D721Med (cell line): ENCODE measurements at regions not wholly inside any gene's neighbourhood (a gene's known extent, or its start where the extent isn't known, plus 50 kb on each side); places are given as distances from the start of the nearest gene placed in this dataset.

Experiments used
- DNase-seq: peaks from one replicate; pipeline ENCODE4 v3.0.0; 2011; ENCODE audit warnings: low spot score; ENCODE audit not compliant: insufficient read length
- FAIRE-seq: peaks from 2 replicates; lab custom pipeline; 2011; peaks lifted over from hg19 to GRCh38; lab: Jason Lieb, UNC
- TF ChIP-seq, protein P1 (sequence below): IDR thresholded peaks from 2 replicates; pipeline ENCODE4 v1.5.1; 2012; ENCODE audit warnings: mild to moderate bottlenecking, control low read depth; ENCODE audit not compliant: insufficient read depth; ENCODE audit errors: missing control alignments

DNA sequence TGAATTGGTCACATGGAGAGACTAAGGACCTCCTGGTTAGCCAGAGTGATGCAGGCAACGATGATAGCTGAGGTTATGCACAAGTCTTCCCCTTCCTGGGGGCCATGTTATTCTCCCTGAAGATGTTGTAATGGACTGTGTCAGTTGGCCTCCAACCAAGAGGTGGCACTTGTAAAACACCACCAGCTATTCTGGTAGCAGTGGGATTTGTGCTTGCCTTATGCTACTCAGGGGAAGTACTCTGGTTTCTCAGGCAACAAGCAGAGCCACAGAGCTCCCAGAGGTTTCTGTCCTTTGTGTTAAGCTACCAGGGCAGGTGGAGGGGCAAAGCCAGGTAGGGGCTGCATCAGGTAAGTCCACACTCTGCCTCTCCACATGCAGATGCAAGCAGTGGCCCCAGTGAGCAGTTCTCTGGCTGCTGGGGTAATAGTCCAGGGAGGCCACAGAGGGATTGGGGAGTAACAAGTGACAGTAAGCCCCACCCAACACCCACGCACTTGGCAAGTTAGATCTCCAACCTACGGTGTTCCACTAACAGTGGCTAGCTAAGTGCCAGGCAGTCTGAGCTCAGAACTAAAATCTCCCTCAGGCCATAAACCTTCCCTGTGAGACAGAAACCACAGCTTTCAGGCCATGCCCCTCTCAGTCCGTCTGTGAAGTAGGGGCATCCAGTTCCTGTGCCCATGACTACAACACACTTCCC, 99.7 kb downstream of the RND3 start:
- FAIRE-seq = no peak
- TF ChIP-seq, protein P1, sequence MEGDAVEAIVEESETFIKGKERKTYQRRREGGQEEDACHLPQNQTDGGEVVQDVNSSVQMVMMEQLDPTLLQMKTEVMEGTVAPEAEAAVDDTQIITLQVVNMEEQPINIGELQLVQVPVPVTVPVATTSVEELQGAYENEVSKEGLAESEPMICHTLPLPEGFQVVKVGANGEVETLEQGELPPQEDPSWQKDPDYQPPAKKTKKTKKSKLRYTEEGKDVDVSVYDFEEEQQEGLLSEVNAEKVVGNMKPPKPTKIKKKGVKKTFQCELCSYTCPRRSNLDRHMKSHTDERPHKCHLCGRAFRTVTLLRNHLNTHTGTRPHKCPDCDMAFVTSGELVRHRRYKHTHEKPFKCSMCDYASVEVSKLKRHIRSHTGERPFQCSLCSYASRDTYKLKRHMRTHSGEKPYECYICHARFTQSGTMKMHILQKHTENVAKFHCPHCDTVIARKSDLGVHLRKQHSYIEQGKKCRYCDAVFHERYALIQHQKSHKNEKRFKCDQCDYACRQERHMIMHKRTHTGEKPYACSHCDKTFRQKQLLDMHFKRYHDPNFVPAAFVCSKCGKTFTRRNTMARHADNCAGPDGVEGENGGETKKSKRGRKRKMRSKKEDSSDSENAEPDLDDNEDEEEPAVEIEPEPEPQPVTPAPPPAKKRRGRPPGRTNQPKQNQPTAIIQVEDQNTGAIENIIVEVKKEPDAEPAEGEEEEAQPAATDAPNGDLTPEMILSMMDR = no peak
- DNase-seq = no peak

DNA sequence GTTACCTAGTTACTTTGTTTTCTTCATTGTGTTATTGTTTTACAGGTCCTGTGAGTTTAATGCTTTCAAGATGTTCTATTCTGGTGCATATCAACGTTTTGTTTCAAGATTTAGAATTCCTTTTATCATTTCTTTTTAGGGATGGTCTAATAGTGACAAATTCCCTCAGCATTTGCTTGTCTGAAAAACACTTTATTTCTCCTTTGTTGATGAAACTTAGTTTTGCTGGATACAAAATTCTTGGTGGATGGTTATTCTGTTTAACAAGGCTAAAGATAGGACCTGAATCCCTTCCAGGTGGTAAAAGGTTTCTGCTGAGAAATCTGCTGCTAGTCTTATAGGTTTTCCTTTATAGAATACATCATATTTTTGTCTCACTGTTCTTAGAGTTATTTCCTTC, 102.3 kb downstream of the RND3 start:
- FAIRE-seq = no peak
- no peak for DNase-seq
- TF ChIP-seq, protein P1 = no peak

DNA sequence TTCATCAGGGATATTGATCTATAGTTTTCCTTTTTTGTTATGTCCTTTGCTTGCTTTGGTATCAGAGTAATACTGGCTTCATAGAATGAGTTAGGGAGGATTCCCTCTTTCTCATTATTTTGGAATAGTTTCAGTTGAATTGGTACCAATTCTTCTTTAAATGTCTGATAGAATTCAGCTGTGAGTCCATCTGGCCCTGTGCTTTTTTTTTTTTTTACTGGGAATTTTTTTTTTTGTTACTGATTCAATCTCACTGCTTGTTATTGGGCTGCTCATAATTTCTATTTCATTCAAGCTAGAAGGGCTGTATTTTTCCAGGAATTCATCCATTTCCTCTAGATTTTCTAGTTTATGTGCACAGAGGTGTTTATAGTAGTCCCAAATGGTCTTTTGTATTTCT, 103.9 kb downstream of the RND3 start:
- FAIRE-seq (no peak), DNase-seq (no peak)
- TF ChIP-seq, protein P1 = no peak

DNA sequence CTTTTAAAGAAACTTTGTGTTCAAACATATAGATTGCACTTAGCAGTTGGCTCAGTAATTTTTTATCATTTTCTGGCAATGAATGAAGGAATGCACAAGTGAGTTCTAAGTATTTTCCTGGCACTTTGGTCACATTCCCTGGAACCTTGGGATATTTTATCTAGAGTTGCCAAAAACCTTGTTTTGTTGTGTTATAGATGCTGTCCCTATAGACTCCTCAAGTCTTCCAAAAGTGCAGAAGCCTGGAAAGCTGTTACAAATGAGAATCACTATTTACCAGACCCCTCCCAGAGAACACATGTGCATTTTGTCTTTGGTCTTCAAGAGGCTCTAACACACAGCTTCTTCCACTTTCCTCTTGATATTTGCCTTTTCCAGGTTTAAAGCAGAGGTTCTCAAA, 108.3 kb downstream of the RND3 start:
- FAIRE-seq (no peak), DNase-seq (no peak)
- TF ChIP-seq, protein P1 = no peak

DNA sequence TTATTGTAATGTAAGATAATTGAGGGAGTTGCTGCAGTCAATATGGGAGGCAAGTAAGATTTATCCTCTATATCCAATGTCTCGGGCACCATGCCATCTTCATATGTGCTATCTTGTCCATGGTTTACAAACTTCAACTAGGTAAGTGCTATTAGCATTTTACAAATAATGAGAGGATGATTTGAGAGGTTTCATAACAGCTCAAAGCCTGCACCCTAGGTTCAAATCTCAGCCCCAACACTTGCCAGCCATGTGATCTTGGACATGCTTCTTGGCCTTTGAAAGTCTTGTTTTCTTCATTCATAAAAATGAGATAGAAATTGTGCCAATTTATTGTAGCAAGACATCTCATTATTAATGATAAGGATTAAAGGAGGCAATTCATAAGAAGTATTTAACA, 108.8 kb downstream of the RND3 start:
- FAIRE-seq (no peak), DNase-seq (no peak)
- TF ChIP-seq, protein P1 = no peak

DNA sequence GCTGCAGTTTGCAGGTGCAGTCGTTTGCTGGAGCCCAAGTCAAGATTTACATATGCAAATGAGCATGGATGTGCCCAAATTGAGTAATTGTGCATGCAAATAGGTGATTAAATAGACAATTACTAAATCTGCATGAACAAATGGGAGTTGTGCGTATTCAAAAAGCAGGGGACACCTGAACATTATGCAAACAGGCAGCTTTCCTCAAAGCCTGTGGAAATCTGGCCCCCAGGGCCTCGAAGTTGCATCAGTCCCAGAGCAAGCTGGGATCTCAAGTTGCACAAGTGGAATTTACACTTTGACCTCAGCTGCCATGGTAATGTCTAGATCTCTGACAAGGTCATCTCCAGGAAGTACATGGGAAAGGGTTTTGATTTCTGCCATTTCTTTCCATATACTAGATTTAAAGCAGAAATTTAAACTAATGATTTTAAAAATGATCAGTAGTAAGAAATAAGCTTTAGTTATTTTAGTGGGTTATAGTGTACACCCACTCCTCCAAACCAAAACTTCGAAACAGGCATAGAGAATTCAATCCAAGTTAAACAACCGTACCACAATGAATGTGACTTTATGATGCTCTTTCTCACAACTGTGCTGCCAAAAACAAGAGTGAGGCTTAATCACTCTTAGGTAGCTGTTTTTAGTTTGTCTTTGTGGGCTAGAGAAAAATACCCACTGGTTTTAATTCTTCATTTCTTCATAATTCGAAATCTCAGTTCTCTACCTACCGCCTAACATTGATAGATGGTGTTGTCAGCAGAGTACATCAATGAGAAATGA, 110.7 kb downstream of the RND3 start:
- TF ChIP-seq, protein P1 = no peak
- no peak for DNase-seq
- FAIRE-seq = no peak

DNA sequence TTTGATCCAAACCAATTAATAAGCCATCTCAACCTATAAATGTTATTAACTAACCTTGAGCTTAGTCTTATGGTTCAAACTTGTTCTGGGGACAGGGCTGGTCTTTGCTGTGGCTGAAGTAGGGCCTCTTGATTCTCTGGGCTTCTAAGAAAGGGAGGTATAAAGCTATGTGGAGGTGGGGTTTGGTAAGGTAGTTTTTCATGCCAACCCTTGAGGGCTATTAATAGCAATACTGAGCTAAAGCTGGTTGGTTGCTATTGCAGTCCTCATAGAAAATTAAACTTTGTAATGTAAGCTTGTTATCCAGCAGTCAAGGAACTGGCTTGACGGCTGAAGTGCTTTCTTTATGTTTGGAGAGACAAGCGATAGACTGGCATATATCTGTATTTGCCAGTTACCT, 112.1 kb downstream of the RND3 start:
- DNase-seq = no peak
- FAIRE-seq = no peak
- TF ChIP-seq, protein P1 = no peak
